Panc1 (cell line): ENCODE measurements at regions not wholly inside any gene's neighbourhood (a gene's known extent, or its start where the extent isn't known, plus 50 kb on each side); places are given as distances from the start of the nearest gene placed in this dataset.

Source experiments
- ATAC-seq: fragments of 200-7000 bp; cut with Tn5 transposase; 2 replicates; pipeline ENCODE4 v1.9.1; 2020; ENCODE audit warnings: mild to moderate bottlenecking, moderate library complexity
- BruUV-seq: library from RNA; stranded (reverse); fragments of 400-500 nt; replicated peaks from 2 replicates; lab custom pipeline; 2021; lab: Mats Ljungman, UMichigan
- CTCF ChIA-PET: fragments of 300-600 bp; sonication (Branson Sonifier 250); formaldehyde crosslinking; loops from one replicate; lab custom pipeline; 2022; ENCODE audit warnings: antibody characterized with exemption; lab: Charles Lee
- POLR2A ChIA-PET: fragments of 300-600 bp; sonication (Branson Sonifier 250); formaldehyde crosslinking; loops from one replicate; lab custom pipeline; 2022; ENCODE audit warnings: antibody characterized with exemption; lab: Charles Lee
- DNase-seq: peaks from one replicate; pipeline ENCODE4 v3.0.0-alpha.2; 2010; ENCODE audit warnings: low read depth, low spot score
- H3K27ac ChIP-seq: 2 replicates; pipeline ENCODE4 v1.5.1; 2011; ENCODE audit warnings: mild to moderate bottlenecking, low read length, inconsistent platforms
- H3K27me3 ChIP-seq: fragments of 200-500 bp; sonication (Bioruptor generic); 2 replicates; pipeline ENCODE4 v1.6.0; 2014; ENCODE audit warnings: low read length, inconsistent platforms; ENCODE audit not compliant: control insufficient read depth, insufficient read depth
- H3K36me3 ChIP-seq: fragments of 200-500 bp; sonication (Bioruptor generic); 2 replicates; pipeline ENCODE4 v1.5.1; 2014; ENCODE audit warnings: inconsistent platforms, mild to moderate bottlenecking, low read length, moderate library complexity; ENCODE audit not compliant: control insufficient read depth, insufficient read depth
- H3K4me1 ChIP-seq: 2 replicates; pipeline ENCODE4 v1.5.1; 2011; ENCODE audit warnings: inconsistent platforms, mild to moderate bottlenecking, low read length, moderate library complexity; ENCODE audit not compliant: control insufficient read depth, insufficient read depth
- H3K4me3 ChIP-seq, 2 experiments: 2 replicates each; pipeline ENCODE4 v1.5.1; 2011 to 2012; ENCODE audit warnings: low read depth in 2 of 2, low read length in 2 of 2, mild to moderate bottlenecking in 2 of 2, inconsistent platforms in 1 of 2, moderate library complexity in 1 of 2
- H3K9me3 ChIP-seq: fragments of 200-500 bp; sonication (Bioruptor generic); 2 replicates; pipeline ENCODE4 v1.5.1; 2014; ENCODE audit warnings: low read depth, mild to moderate bottlenecking, inconsistent platforms, low read length, moderate library complexity; ENCODE audit not compliant: control insufficient read depth, insufficient read depth
- CTCF ChIP-seq: fragments of 450-650 bp; IDR thresholded peaks from 2 replicates; pipeline ENCODE4 v1.5.1; 2017; ENCODE audit warnings: mild to moderate bottlenecking
- POLR2AphosphoS5 ChIP-seq: IDR thresholded peaks from 2 replicates; pipeline ENCODE4 v1.6.1; 2012; ENCODE audit warnings: mild to moderate bottlenecking, low read depth, low read length, moderate library complexity
- REST ChIP-seq, 2 experiments: IDR thresholded peaks; 2 replicates each; pipeline ENCODE4 v1.6.1; 2011 to 2012; ENCODE audit warnings: low read depth in 2 of 2, control low read depth in 1 of 2, low read length in 1 of 2, mild to moderate bottlenecking in 1 of 2, moderate library complexity in 1 of 2; ENCODE audit not compliant: insufficient read depth in 1 of 2
- SIN3A ChIP-seq: IDR thresholded peaks from 2 replicates; pipeline ENCODE4 v1.6.1; 2012; ENCODE audit warnings: low read depth, mild to moderate bottlenecking, low read length, moderate library complexity, borderline replicate concordance; ENCODE audit not compliant: insufficient read depth
- TCF7L2 ChIP-seq: IDR thresholded peaks from 2 replicates; pipeline ENCODE4 v1.6.1; 2011; ENCODE audit warnings: mild to moderate bottlenecking, low read depth, low read length, inconsistent platforms
- in situ Hi-C: cut with HindIII; loops from 2 replicates; pipeline ENCODE4 v1.10.0; 2016; ENCODE audit warnings: low sequenced_read_pairs, low pct_unique_long_range_greater_than_20kb
- intact Hi-C: fragments of 100-400 bp; cut with micrococcal nuclease; formaldehyde crosslinking; loops from one replicate; pipeline ENCODE4 v1.10.0; 2022; ENCODE audit not compliant: unreplicated experiment

DNA sequence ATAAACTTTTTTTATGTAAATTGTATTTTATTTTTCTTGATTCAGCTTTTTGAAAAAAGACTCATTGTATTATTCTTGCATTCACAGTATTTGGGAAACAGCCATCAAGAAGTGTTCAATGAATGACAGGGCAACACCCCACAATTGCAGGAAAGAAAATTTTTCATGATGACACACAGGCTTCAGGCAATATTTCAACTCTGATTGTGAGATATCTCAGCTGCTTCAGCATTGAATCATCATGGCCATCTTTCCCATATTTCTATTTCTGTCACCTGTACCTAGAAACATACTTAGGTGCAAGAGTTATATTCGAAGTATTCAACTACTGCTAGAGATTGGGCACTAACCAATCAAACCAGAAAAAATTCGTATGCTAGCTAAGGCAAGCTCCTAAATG lies 446.0 kb downstream of the ISL1 start:
- Histone ChIP-seq H3K36me3 (no peaks in the 10 kb centered on the region), H3K4me3 (no peak overlapping the region), H3K27ac (no peak overlapping the region), H3K27me3 (no peaks in the 10 kb centered on the region), H3K4me1 (no peaks in the 10 kb centered on the region), H3K9me3 (no peaks in the 10 kb centered on the region)
- ATAC-seq (no peak), DNase-seq (no peak)
- intact Hi-C loops (no loop called here), in situ Hi-C loops (no loop called here)
- BruUV-seq = no TSS peak
- CTCF ChIA-PET = no interaction called here
- POLR2A ChIA-PET = no interaction called here
- no peak for TF ChIP-seq POLR2AphosphoS5
- TF ChIP-seq TCF7L2 = no peak
- TF ChIP-seq SIN3A = no peak
- no peak for TF ChIP-seq REST (IDR thresholded peaks at IDR 0.05; ENCODE audit: insufficient read depth in 1 of 2, low read depth in 2 of 2, low read length in 1 of 2)
- no peak for TF ChIP-seq CTCF

- Histone ChIP-seq H3K4me1 (no peaks in the 10 kb centered on the region), H3K9me3 (no peaks in the 10 kb centered on the region), H3K27ac (no peak overlapping the region), H3K36me3 (no peaks in the 10 kb centered on the region), H3K4me3 (no peak overlapping the region), H3K27me3 (no peaks in the 10 kb centered on the region)
- ChIA-PET POLR2A (no interaction called here), CTCF (no interaction called here)
- TF ChIP-seq REST (IDR thresholded peaks at IDR 0.05; ENCODE audit: insufficient read depth in 1 of 2, low read depth in 2 of 2, low read length in 1 of 2) (no peak), POLR2AphosphoS5 (no peak), TCF7L2 (no peak), SIN3A (no peak), CTCF (no peak)
- no peak for DNase-seq
- BruUV-seq = no TSS peak
- intact Hi-C loops (no loop called here), in situ Hi-C loops (no loop called here)
- no peak for ATAC-seq
Measured at GRCh38 chr5:51829691-51830090, 446.4 kb downstream of the ISL1 start.
